B cell (primary cell): ENCODE measurements at regions not wholly inside any gene's neighbourhood (a gene's known extent, or its start where the extent isn't known, plus 50 kb on each side); places are given as distances from the start of the nearest gene placed in this dataset.

Source experiments
- ATAC-seq: fragments of 200-7000 bp; cut with Tn5 transposase; one replicate; pipeline ENCODE4 v1.10.0; 2021; ENCODE audit warnings: low read depth, mild to moderate bottlenecking, moderate number of reproducible peaks, moderate library complexity
- CTCF ChIA-PET: fragments of 350-600 bp; sonication (Branson Sonifier 250); formaldehyde crosslinking; loops from one replicate; lab custom pipeline; 2021; ENCODE audit warnings: antibody characterized with exemption, inconsistent platforms; lab: Charles Lee
- POLR2A ChIA-PET: fragments of 350-600 bp; sonication (Branson Sonifier 250); formaldehyde crosslinking; loops from one replicate; lab custom pipeline; 2021; ENCODE audit warnings: antibody characterized with exemption; lab: Charles Lee
- DNase-seq: peaks from one replicate; pipeline ENCODE4 v3.0.0; 2013
- H2AFZ ChIP-seq: 2 replicates; pipeline ENCODE4 v1.6.1; 2012; ENCODE audit warnings: mild to moderate bottlenecking, low read depth, low read length; ENCODE audit not compliant: insufficient read depth, poor library complexity, severe bottlenecking
- H3K27ac ChIP-seq, 2 donors: 1 replicate in 1 of 2; 2 replicates in 1 of 2; pipeline ENCODE4 v1.5.1; 2012 to 2013; ENCODE audit warnings: low read length in 2 of 2, mild to moderate bottlenecking in 2 of 2, moderate library complexity in 1 of 2
- H3K27me3 ChIP-seq, 4 experiments: fragments of 200-600 bp in 1 of 4; sonication (generic) in 1 of 4; replicated peaks in 1 of 4; 1 replicate in 2 of 4; 2 replicates in 2 of 4; pipeline versions ENCODE4 v1.6.1 to v1.7.0; 2013 to 2016; ENCODE audit warnings: low read length in 3 of 4, mild to moderate bottlenecking in 2 of 4, mixed read lengths in 1 of 4, moderate library complexity in 1 of 4; ENCODE audit not compliant: insufficient read depth in 4 of 4, control insufficient read depth in 3 of 4; ENCODE audit errors: control extremely low read depth in 1 of 4
- H3K36me3 ChIP-seq, 2 experiments: replicated peaks in 1 of 2; 1 replicate in 1 of 2; 2 replicates in 1 of 2; pipeline versions ENCODE4 v1.6.1 to v1.7.1; 2013; ENCODE audit warnings: low read length in 1 of 2; ENCODE audit not compliant: insufficient read depth in 2 of 2, control insufficient read depth in 1 of 2; ENCODE audit errors: control extremely low read depth in 1 of 2, extremely low read depth in 1 of 2
- H3K4me1 ChIP-seq, 2 donors: fragments of 200-600 bp in 1 of 2; sonication (generic) in 1 of 2; 1 replicate in 1 of 2; 2 replicates in 1 of 2; pipeline versions ENCODE4 v1.5.1 to v1.6.1; 2013 to 2017; ENCODE audit warnings: low read length in 2 of 2; ENCODE audit not compliant: control insufficient read depth in 2 of 2, insufficient read depth in 2 of 2
- H3K4me2 ChIP-seq: replicated peaks from 2 replicates; pipeline ENCODE3; 2012; ENCODE audit warnings: mild to moderate bottlenecking, low read depth, low read length; ENCODE audit not compliant: poor library complexity, severe bottlenecking
- H3K4me3 ChIP-seq, 5 experiments: fragments of 200-600 bp in 1 of 5; sonication (generic) in 1 of 5; 1 replicate in 3 of 5; 2 replicates in 2 of 5; pipeline versions ENCODE4 v1.5.1 to v1.7.0; 2011 to 2016; ENCODE audit warnings: low read length in 4 of 5, mild to moderate bottlenecking in 4 of 5, low read depth in 2 of 5, control low read depth in 1 of 5, moderate library complexity in 1 of 5; ENCODE audit not compliant: insufficient read depth in 1 of 5; ENCODE audit errors: control extremely low read depth in 1 of 5, extremely low read depth in 1 of 5
- H3K79me2 ChIP-seq: fragments of 200-600 bp; sonication (generic); one replicate; pipeline ENCODE4 v1.6.0; 2016; ENCODE audit warnings: low read length; ENCODE audit not compliant: control insufficient read depth, insufficient read depth
- H3K9ac ChIP-seq: fragments of 200-600 bp; sonication (generic); 2 replicates; pipeline ENCODE4 v1.6.1; 2017; ENCODE audit warnings: mild to moderate bottlenecking, low read length, moderate library complexity
- H3K9me3 ChIP-seq, 3 donors: one replicate each; pipeline versions ENCODE4 v1.6.1 to v1.7.1; 2013; ENCODE audit warnings: low read length in 2 of 3; ENCODE audit not compliant: control insufficient read depth in 2 of 3, insufficient read depth in 1 of 3; ENCODE audit errors: control extremely low read depth in 1 of 3
- H4K20me1 ChIP-seq: 2 replicates; pipeline ENCODE4 v1.6.0; 2012; ENCODE audit warnings: mild to moderate bottlenecking, low read length; ENCODE audit not compliant: insufficient read depth, control insufficient read depth, poor library complexity, severe bottlenecking
- H3K27ac Mint-ChIP-seq: one replicate; pipeline ENCODE4 v1.8.0; 2021; ENCODE audit warnings: mixed read lengths
- H3K27me3 Mint-ChIP-seq: one replicate; pipeline ENCODE4 v1.8.0; 2021; ENCODE audit warnings: mixed read lengths
- H3K4me1 Mint-ChIP-seq: one replicate; pipeline ENCODE4 v1.8.0; 2021; ENCODE audit warnings: mixed read lengths
- H3K4me3 Mint-ChIP-seq: one replicate; pipeline ENCODE4 v1.8.0; 2021; ENCODE audit warnings: mixed read lengths
- H3K9me3 Mint-ChIP-seq: one replicate; pipeline ENCODE4 v1.8.0; 2022; ENCODE audit warnings: mixed read lengths; ENCODE audit not compliant: insufficient read depth
- EZH2 ChIP-seq: IDR thresholded peaks from 2 replicates; pipeline ENCODE4 v1.6.1; 2012; ENCODE audit warnings: borderline replicate concordance, low read depth, mild to moderate bottlenecking, moderate library complexity, low read length; ENCODE audit not compliant: insufficient read depth, poor library complexity, severe bottlenecking
- WGBS: methylation state at CpG from one replicate; pipeline ENCODE4 v1.1.5; 2013; ENCODE audit warnings: missing lambda C conversion rate; ENCODE audit not compliant: insufficient coverage; 5-methylcytosine and 5-hydroxymethylcytosine counted together
- intact Hi-C: fragments of 100-400 bp; cut with micrococcal nuclease; formaldehyde crosslinking; loops from one replicate; pipeline ENCODE4 v1.10.0; 2022
- TF ChIP-seq, protein P1 (sequence below): fragments of 200-600 bp; IDR thresholded peaks from one replicate; pipeline ENCODE4 v1.8.0; 2022; ENCODE audit warnings: antibody characterized with exemption, mild to moderate bottlenecking

DNA sequence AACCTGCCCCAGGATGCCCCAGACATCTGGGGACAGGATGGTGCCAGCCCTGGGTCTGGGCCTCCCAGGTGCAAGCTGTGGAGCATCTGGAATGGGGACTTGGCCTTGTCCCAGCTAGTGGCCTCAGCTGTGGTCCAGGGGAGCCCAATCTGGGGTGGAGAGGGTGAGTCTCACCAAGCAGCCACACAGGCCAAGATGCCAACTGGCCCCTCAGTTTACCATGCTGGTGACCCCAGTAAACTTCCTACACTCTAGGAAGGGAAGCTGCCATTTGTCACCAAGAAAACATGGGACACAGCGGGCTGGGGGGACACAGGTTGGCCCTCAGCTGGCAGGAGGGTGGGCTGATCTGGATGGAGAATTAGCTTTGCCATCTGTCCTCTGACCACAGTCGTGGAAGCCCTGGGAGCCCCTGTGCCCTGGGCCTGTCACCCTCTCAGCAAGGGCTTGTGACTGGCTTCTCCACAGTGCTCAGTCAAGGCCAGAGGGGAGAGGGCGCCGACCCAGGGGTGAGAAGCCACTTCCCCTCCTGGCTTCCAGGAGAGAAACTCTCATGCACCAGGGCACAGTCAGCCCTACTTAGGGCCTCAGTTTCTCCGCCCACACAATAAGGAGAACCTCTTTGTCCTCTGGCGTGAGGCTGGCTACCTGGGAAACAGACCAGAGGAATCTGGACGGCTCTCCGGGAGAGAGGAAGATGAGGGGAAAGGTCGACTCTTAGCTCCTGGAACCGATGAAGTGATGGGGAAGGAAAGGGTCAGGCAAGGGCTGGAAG, 126.4 kb upstream of the SMURF2 start:
- no peak for DNase-seq
- peaks cover 0 to 21% of the 10 kb centered on the region in 2 experiments for H3K36me3 ChIP-seq
- intact Hi-C loops: no loop called here
- H2AFZ ChIP-seq: no peak overlapping the region
- H3K27me3 ChIP-seq: no peaks in the 10 kb centered on the region
- no peak overlapping the region for H3K4me3 Mint-ChIP-seq
- ChIA-PET POLR2A (no interaction called here), CTCF (no interaction called here)
- no peaks in the 10 kb centered on the region for H3K9me3 ChIP-seq
- H3K27me3 Mint-ChIP-seq: no peaks in the 10 kb centered on the region
- H3K4me1 ChIP-seq: no peaks in the 10 kb centered on the region
- no peak for ATAC-seq
- no peak overlapping the region for H3K27ac Mint-ChIP-seq
- H3K9me3 Mint-ChIP-seq: no peaks in the 10 kb centered on the region
- no peak overlapping the region for H3K4me3 ChIP-seq
- H3K79me2 ChIP-seq: no peaks in the 10 kb centered on the region
- no peak overlapping the region for H3K4me2 ChIP-seq
- H4K20me1 ChIP-seq: no peaks in the 10 kb centered on the region
- 75% methylated on average over 4 of the region's 10 CpGs for WGBS
- TF ChIP-seq, protein P1, sequence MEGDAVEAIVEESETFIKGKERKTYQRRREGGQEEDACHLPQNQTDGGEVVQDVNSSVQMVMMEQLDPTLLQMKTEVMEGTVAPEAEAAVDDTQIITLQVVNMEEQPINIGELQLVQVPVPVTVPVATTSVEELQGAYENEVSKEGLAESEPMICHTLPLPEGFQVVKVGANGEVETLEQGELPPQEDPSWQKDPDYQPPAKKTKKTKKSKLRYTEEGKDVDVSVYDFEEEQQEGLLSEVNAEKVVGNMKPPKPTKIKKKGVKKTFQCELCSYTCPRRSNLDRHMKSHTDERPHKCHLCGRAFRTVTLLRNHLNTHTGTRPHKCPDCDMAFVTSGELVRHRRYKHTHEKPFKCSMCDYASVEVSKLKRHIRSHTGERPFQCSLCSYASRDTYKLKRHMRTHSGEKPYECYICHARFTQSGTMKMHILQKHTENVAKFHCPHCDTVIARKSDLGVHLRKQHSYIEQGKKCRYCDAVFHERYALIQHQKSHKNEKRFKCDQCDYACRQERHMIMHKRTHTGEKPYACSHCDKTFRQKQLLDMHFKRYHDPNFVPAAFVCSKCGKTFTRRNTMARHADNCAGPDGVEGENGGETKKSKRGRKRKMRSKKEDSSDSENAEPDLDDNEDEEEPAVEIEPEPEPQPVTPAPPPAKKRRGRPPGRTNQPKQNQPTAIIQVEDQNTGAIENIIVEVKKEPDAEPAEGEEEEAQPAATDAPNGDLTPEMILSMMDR: no peak
- no peak for TF ChIP-seq EZH2
- H3K4me1 Mint-ChIP-seq: peaks cover 3% of the 10 kb centered on the region
- no peak overlapping the region for H3K27ac ChIP-seq
- H3K9ac ChIP-seq: no peak overlapping the region

DNA sequence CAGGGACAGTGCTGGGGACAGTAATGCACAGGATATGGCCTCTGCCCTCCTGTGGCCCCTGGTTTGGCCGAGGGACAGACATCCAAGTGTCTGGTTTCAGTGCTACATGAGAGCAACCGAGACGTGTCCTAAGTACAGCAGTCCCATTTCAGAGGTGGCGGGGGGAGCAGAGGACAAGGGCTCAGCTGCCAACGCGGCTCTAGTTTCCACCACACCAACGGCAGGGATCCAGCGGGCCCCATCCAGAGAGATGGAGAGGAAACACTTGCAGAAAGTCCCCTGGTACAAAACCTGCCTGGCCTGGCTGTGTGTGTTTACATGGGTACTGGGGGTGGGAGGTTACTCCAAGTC, 125.8 kb upstream of the SMURF2 start:
- no peak overlapping the region for H3K4me2 ChIP-seq
- DNase-seq (no peak), ATAC-seq (no peak)
- Mint-ChIP-seq H3K4me3 (no peak overlapping the region), H3K27me3 (no peaks in the 10 kb centered on the region), H3K9me3 (no peaks in the 10 kb centered on the region), H3K27ac (no peak overlapping the region), H3K4me1 (peaks cover 2% of the 10 kb centered on the region)
- intact Hi-C loops: no loop called here
- TF ChIP-seq EZH2: no peak
- TF ChIP-seq, protein P1: no peak
- no peaks in the 10 kb centered on the region for H3K9me3 ChIP-seq
- no peak overlapping the region for H3K27ac ChIP-seq
- H2AFZ ChIP-seq: no peak overlapping the region
- H3K9ac ChIP-seq: no peak overlapping the region
- ChIA-PET POLR2A (no interaction called here), CTCF (no interaction called here)
- no peaks in the 10 kb centered on the region for H3K4me1 ChIP-seq
- no peaks in the 10 kb centered on the region for H3K27me3 ChIP-seq
- no peaks in the 10 kb centered on the region for H3K79me2 ChIP-seq
- H3K36me3 ChIP-seq: peaks cover 0 to 23% of the 10 kb centered on the region in 2 experiments
- H3K4me3 ChIP-seq: no peak overlapping the region
- 93% methylated on average over 6 of the region's 8 CpGs for WGBS
- H4K20me1 ChIP-seq: no peaks in the 10 kb centered on the region
